Muscle of arm (tissue), 1 donor: ENCODE measurements at regions not wholly inside any gene's neighbourhood (a gene's known extent, or its start where the extent isn't known, plus 50 kb on each side); places are given as distances from the start of the nearest gene placed in this dataset.

ENCODE experiments used
- DNase-seq: peaks from one replicate; pipeline ENCODE4 v3.0.0-alpha.2; 2013

DNA sequence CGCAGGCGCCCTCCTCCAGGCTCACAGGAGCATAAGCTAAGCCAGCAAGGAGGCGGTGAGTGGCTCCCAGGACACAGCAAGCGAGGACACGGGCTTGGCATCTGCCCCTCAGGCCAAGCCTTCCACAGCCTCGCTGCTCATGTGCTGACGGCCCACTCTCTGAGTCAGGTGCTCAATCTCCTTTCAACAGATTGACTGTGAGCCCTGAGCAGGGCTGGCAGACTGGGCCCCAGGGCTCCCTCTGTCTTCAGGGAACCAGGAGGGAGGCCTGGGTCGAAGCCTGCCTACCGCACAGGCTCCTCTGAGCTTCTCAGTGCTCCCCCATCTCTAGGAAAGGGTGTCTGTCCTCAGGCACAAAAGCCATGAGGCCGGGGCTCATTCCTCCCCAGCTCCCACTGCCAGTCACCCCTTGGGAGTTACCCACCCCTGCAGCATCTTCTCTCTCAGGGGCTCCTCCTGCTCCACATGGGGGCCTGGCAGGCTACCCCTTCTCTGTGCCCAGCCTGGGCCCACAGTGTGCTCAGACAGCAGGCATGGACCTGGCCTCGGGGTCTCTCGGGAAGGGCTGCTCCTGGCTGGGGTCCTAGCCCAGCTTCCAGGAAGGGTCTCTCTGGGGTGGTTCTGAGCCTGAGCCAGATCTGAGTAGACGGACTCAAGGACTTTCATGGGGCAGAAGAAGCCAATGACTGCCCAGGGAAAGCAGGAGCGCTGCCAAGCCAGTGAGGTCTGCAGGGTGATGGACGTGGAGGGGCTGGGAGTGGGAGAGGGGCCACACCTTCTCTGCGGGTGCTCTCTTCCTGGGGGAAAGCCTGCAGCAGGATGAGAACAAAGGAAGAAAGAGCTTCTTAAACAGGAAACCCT lies 138.0 kb upstream of the GPC1 start:
- DNase-seq, result no peak

DNA sequence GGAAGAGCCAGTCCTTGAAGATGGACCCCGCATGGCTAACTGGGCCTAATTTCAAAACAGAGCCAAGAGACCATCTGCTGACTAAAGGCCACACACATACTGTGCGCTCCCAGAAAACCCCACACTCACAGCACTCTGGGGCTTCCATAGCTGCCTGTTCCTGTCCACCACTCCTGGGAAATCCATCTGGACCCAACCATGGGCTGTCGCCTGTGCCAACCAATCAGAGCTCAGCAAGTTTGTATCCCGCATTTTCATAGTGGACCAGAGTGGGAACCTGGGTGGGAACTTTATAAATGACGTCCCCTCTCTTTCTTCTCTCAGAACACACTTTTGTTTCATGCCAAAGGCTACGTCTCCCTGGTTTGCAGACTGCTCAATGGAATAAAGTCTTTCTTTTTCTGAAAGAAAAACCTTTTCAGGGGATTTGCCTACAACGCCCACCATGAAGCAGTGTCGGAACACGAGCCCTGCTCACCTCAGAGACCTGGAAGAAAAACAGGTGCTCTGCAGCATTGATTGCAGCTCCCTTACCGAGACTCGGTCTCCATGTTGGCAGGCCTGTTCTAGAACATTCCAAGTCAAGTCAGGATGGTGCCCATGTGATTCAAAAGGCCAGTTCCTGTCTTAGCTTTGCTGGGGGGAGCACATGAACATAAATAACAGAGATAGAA lies 137.2 kb upstream of the GPC1 start:
- DNase-seq, result no peak

DNA sequence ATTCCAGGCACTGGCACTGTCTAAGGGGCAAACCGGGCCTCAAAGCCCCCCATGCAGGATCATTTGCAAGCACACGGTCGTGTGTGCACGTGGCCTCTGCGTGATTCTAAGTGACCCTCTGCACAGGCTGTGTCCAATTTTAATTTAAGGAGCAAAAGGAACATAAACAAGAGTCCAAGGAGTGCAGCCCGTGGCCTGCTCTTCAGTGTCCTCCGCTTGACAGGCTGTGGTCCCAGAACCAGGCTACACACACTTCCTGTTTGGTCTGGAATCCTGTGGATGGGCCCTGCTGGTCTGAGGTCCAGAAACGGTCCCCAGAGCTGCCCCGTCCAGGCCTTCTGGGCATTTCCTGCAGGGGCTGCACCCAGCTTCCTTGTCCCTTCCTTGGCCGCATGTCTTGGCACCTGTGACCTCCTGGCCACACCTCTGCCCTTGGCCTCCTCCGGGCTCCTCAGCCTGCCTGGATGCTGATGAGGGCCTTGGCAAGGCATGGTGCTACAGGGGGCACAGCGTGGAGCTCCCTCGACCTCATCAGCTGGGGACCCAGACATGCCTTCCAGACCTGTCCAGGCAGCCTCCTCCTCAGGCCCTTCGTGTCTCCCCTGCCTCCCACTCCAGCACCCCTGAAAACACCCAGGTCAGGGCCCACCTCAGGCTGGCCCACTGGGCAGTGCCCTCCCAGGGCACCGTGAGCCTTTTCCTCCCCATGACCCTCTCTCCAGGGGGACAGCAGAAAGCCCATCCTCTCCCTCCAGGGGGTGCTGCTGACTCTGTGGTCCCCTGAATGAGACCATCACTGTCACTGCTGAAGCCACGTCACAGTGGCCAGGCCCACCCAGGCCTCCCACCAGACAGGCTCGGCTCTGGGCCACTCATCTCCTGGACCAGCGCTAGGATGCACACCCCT lies 136.4 kb upstream of the GPC1 start:
- DNase-seq, result no peak

DNA sequence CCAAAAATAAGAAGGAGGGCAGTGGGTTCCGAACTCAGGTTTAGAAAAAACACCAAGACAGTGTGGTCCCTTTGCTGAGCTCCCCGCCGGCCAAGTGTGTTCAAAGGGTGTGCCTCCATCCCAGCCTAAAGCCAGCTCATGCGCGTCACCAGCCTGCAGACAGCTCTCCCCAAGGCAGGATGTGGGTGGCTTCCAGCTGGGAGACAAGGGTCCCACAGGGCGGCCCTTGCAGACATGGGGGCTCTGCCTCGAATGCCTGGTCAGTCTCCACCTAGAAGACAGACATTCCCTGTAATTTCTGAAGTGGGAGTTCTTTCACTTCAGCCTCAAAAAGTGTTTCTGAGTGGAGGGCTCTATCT lies 135.8 kb upstream of the GPC1 start:
- no peak for DNase-seq

DNA sequence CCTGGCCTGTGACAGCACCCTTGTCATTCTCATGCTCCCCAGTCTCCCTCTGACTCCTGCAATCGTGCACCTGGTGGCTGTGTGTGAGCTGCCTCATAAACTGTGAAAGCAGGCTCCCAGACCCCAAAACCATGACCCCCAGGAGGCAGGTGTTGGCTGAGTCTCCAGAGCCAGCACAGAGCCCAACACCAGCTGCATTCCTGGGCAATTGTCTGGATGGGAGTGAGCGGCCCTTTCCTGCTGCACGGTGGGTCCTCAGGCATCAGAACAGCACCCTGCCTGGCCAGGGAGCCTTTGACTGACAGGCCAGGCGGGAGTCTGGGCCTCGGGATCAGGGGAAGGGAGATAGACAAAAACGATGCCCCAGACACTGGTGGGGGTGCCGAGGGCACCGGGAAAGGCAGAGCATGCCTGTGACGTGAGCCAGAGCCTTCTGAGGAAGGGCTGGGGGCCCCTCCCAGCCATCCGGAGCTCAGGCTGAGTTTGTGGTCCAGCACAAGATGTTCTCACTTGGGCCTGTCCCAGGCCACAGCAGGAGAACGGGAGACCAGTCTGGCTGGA lies 135.1 kb upstream of the GPC1 start:
- no peak for DNase-seq

DNA sequence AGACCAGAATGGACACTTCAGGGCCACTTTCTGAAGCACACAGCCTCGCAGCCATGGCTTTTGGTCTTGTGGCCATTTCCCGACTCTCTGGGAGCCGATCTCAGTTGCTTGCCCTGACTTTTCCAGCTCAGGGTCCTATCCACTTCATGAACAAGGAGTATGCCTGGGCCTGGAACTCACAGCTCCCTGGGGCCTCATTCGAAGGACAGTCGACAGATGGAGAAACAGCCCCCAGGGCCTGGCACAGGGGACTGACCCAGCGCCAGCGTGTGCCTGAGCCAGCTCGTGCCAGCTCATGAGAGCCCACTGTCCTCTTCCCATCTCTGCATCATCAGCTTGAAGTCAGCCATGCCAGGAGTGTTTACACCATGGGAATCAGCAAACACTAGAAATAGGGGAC lies 134.6 kb upstream of the GPC1 start:
- no peak for DNase-seq

DNA sequence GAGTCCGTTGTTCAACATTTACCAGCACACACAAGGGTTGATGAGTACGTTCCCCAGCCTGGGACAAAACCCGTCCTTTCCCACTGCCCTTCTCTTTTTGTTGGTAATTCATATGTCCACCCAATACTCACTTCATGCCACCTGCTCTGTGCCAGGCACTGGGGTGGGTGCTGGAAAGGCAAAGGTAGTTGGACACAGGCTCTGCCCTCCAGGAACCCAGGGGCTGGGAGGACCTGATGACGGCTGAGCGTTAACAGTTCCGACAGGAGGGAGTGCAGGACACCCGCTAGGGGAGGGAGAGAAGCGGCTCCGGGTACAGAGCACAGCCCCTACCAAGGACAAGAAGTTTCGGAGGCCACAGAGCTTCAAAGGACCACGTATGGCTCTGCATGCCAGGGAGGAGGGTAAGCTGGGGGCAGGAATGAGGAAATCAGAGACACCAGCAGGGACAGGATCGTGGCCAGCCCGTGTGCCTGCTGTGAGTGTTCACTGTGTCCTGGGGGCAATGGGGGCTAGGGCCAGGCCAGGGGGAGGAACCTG lies 134.1 kb upstream of the GPC1 start:
- DNase-seq, result no peak

DNA sequence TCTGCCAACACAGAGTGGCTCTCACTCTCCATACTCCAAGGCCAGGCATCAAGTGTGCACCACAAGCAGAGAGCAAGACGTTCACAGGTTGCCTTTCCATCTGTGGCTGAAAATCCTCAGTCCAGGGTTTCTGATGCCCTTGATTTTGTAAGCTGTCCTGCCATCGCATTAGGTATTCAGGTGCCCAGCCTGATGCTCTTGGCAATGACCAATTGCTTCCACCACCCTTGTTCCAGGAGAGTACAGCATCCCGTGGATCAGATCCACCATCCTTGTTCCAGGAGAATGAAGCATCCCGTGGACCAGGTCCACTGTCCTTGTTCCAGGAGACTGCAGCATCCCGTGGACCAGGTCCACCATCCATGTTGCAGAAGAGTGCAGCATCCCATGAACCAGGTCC lies 133.4 kb upstream of the GPC1 start:
- DNase-seq, result no peak

DNA sequence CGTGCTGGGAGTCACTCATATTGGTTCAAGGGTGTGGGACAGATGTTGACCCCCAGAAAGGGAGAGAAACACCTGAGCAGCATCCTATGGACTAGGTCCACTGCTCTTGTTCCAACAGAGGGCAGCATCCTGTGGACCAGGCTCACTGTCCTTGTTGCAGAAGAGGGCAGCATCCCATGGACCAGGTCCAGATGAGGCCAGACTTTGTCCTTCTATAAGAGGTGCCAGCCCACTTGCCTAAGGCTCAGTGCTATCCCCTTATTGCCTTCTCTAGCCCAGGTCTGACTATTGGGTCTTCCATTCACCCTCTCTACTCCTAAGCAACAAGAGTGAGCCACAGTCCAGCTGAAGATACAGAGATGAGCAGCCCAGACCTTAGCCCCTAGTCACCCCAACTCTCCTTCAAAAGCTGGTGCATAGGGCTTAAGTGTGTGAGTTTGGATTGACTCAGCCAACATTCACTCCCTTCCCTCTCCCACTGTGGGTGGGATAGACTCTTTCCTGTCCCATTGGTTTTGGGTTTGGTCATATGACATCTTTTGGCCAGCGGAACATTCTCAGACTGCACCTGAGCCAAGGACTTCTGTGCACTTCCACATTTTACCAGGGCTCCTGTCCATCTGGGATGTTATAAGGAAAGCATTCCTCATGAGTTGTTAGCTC lies 132.4 kb upstream of the GPC1 start:
- no peak for DNase-seq

DNA sequence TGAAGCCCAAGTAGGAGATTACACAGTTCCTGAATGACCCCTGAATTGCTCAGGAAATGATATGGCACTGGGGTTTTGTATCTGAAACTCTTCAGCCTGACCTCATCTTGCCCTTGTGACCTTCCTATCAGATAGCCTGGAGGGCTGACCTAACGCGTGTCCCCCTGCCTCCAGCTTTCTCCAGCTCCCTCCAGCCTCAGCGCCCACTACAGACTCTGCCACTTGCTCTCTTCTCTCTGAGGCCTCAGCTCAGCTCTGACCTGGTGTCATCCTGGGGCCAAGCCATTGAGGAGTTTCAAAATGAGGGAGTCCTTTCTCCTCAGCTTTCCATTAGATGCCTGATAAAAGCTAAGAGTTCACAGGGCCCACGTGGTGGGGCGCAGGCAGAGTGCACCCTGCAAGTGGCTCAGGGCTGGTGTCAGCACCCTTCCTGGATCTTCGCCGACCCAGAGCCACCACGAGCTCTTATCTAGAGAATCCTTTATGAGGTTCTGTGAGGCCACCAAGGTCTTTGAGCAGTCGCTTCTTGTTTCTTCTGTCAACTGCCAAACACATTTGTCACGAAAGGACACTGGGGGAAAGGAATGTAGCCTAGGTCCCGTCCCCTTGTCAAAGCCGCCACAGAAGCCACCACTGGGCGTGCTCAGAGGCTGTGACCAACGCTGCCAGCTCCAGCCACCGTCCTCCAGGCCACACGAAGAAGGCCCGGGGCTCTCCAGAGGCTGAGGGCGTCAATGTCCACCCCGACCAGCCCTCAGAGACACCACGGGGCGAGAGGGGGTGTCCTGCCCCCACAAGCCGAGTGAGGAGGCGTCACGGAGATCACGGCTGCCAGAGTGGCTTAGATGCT lies 131.3 kb upstream of the GPC1 start:
- no peak for DNase-seq

DNA sequence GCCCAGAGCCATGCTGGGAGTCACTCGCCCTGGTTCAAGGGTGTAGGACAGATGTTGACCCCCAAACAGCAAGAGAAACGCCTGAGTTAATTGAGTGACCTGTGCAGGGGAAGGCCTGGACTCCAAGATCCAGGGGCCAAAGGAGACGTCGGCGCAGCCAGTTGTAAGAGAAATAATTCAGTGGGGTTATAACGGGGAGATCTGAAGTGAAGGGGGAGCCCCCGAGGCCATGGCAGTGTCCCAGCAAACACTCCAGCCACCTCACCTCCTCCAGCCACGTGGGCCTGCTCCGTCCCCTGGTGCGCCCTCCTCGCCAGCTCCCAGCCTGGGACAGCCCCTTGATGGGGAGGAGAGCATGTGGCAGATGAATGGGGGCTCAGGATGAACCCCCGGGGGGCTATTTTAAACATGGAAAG lies 130.7 kb upstream of the GPC1 start:
- no peak for DNase-seq

DNA sequence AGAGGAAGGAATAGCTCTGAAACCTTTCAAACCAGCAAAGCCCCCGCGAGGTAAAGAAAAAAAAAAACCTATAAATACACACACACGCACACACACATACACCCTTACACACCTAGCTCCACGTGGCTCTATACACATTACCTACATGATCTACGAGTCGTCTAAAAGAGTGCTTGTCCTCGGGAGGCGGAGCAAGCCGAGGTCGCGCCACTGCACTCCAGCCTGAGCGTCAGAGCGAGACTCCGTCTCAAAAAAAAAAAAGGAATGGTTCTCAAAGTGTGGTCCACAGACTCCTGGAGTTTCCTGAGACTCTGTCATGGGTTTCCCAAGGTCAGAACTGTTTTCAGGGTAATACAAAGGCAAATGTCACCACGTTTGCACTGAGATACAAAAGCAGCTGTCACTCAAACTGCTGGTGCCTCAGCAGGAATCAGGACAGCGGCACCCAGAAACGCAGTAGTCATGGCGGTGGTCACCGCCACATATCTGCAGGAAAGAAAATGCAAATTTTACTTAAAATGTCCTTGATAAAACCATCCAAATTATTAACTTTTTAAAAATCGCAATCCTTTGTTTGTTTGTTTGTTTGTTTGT lies 130.0 kb upstream of the GPC1 start:
- no peak for DNase-seq

DNA sequence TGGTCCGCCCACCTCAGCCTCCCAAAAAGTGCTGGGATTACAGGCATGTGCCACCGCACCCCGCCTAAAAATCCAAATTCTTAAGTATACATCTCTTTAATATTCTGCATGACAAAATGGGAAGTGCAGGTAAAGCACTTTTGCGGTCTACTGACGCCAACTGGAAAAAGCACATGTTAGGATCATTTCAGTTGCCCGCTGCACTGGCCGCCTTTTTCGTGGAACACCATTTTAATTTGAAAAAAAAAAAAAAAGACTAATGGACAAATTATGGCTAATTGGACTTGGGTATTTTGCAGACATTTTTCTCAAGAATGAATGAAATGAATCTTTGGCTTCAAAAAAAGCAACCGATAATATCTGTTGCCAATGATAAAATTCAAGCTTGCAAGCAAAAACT lies 129.3 kb upstream of the GPC1 start:
- no peak for DNase-seq

DNA sequence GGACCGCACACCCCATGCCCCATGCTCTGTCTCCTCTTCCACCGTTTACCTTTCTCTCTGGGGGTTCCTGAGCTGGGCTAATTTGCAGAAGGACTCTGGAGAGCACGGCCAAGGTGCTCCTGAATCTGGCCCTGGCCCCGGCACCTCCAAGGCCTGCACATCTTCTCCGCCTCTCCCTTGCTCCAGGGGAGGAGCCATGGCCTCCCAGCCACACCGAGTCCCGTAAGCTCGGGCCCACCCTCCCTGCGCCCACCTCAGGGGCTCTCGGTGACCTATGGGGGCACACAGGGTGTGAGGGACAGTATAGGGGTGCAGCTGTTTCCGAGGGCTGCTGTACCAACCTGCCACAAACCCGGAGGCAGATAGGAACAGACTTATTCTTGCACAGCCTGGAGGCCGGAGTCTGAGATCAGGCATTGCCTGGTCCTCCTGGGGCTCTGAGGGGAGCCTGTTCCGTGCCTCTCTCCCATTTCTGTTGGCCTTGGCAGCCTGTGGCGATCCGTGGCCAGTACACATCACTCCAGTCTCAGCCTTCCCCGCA lies 127.3 kb upstream of the GPC1 start:
- no peak for DNase-seq

DNA sequence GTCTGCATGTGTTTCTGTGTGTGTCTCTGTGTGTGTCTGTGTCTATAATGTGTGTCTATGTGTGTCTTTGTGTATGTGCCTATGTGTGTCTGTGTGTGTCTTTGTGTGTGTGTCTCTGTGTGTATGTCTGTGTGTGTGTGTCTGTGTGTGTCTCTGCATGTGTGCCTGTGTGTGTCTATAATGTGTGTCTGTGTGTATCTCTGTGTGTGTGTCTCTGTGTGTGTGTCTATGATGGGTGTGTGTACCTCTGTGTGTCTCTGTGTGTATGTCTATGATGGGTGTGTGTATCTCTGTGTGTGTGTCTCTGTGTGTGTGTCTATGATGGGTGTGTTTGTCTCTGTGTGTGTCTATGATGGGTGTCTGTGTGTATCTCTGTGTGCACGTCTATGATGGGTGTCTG lies 126.2 kb upstream of the GPC1 start:
- DNase-seq, result no peak

DNA sequence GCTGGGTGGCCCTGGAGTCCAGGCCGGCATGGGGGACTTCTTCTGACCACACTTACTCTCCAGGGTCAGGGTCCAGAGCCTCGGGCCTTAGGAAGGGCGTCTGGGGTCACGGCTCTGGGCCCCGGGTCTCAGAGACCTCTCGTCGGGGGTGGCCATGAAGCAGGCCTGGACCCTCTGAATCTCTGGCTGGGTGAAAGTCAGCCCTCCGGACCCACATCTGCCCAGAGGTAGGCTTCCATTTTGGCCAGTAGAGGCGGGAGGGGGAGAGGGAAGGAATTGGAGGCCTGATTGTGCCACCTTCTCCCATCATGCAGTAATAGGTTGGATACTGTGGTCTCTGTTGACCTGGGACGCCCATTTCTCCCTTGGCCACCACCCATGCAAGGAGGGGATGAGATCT lies 125.3 kb upstream of the GPC1 start:
- DNase-seq, result no peak

DNA sequence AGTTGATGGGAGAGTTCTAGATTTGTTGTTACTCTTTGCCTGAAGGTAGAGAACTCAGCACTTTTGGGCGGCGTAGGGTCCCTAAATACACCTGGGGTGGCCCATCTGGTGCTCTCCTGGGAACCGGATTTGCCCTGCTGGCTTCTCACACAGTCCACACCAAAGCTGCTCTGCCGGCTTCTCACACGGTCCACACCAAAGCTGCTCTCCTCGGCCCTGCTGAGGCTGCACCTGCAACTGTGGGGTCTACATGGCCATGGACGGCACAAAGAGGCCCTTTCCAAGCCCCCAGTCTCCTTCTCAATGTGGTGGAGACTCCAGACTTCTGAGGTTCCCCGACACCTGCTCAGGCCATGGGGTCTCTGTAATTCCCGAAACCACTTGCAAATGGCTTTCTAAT lies 124.8 kb upstream of the GPC1 start:
- no peak for DNase-seq

DNA sequence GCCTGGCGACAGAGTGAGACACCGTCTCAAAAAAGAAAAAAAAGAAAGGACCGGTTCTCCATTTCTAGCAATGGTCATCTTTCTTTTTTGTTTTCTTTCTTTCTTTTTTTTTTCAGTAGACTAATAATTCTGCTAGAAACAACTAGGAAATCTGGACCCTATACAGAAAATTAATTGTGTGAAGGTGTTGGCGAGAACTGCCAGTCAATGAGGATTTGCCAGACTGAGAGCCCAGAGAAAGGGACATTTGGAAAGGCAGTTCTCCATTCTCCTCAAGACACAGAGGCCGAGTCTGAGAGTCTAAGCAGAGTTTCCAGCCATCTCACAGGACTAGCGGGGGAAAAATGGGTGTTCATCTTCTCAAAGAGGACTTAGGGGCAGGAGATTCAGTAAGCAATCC lies 123.6 kb upstream of the GPC1 start:
- no peak for DNase-seq

DNA sequence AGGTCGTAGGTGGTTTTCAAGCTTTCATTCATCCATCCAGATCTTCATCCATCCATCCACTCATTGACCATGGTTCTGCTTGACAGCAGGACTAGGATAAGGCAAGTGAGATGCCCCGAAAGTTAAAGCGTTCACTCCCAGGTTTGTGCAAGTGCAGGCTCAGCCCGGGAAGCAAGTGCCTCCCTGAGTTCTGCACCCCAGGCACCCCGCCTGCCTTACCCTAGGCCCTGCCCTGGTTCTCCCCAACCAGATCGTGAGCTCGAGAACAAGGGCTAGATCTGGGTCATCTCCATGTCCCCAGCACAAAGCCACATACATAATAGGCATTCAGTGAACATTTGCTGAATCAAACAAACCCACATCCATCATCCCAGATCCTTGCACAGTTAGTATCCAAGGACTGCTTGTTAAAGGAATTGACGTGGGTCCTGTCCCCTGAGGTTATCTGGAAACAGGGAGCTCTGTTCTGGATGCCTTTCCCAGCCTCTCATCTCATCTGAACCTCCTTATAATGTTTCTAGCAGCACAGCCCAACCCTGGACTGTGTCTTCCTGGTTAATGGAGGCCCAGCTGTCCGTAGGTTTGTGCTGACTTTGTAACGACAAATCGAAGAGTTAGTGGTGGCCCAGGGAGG lies 116.1 kb upstream of the GPC1 start:
- no peak for DNase-seq
